Osteocyte (in vitro differentiated cells): ENCODE measurements at regions not wholly inside any gene's neighbourhood (a gene's known extent, or its start where the extent isn't known, plus 50 kb on each side); places are given as distances from the start of the nearest gene placed in this dataset.

ENCODE experiments used
- DNase-seq: peaks from one replicate; pipeline ENCODE4 v3.0.0; 2021; ENCODE audit warnings: mixed read lengths; ENCODE audit not compliant: unreplicated experiment; ENCODE audit errors: extremely low spot score
- H3K27ac Mint-ChIP-seq: one replicate; pipeline ENCODE4 v1.8.0; 2021; ENCODE audit warnings: mild to moderate bottlenecking, mixed read lengths; ENCODE audit not compliant: unreplicated experiment
- H3K27me3 Mint-ChIP-seq: one replicate; pipeline ENCODE4 v1.8.0; 2021; ENCODE audit warnings: mixed read lengths; ENCODE audit not compliant: unreplicated experiment
- H3K36me3 Mint-ChIP-seq: one replicate; pipeline ENCODE4 v1.8.0; 2021; ENCODE audit warnings: mixed read lengths; ENCODE audit not compliant: unreplicated experiment
- H3K4me1 Mint-ChIP-seq: one replicate; pipeline ENCODE4 v1.8.0; 2021; ENCODE audit warnings: mixed read lengths; ENCODE audit not compliant: unreplicated experiment
- H3K4me3 Mint-ChIP-seq: one replicate; pipeline ENCODE4 v1.8.0; 2021; ENCODE audit warnings: mild to moderate bottlenecking, moderate library complexity, mixed read lengths; ENCODE audit not compliant: unreplicated experiment
- H3K9me3 Mint-ChIP-seq: one replicate; pipeline ENCODE4 v1.8.0; 2021; ENCODE audit warnings: mixed read lengths; ENCODE audit not compliant: unreplicated experiment
- TF ChIP-seq, protein P1 (sequence below): fragments of 200-600 bp; sonication (generic); IDR thresholded peaks from 2 replicates; pipeline ENCODE4 v1.5.0; 2021; ENCODE audit warnings: antibody characterized with exemption, mild to moderate bottlenecking, moderate library complexity

DNA sequence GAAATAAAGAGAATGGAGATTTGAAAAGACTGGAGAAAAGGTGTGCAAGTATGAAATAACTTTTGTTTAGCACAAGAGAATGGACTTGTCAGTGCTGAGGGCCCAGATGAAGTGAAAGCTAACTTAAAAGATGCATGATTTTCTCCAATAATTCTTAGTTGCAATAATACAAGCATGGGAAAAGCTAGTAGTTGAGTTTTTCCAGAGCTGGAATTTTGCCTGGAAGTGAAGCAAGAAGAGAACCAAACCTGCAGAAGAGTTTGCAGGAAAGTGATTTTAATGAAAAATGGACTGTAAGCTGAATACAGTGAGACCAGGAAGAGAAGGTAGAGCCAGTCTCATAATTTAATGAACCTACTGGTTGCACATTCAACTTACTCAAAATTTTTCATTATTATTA is 69.3 kb upstream of the FSCB start:
- TF ChIP-seq, protein P1, sequence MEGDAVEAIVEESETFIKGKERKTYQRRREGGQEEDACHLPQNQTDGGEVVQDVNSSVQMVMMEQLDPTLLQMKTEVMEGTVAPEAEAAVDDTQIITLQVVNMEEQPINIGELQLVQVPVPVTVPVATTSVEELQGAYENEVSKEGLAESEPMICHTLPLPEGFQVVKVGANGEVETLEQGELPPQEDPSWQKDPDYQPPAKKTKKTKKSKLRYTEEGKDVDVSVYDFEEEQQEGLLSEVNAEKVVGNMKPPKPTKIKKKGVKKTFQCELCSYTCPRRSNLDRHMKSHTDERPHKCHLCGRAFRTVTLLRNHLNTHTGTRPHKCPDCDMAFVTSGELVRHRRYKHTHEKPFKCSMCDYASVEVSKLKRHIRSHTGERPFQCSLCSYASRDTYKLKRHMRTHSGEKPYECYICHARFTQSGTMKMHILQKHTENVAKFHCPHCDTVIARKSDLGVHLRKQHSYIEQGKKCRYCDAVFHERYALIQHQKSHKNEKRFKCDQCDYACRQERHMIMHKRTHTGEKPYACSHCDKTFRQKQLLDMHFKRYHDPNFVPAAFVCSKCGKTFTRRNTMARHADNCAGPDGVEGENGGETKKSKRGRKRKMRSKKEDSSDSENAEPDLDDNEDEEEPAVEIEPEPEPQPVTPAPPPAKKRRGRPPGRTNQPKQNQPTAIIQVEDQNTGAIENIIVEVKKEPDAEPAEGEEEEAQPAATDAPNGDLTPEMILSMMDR, result no peak
- Mint-ChIP-seq H3K27me3 (no peaks in the 10 kb centered on the region), H3K27ac (no peak overlapping the region), H3K36me3 (no peaks in the 10 kb centered on the region), H3K4me1 (no peaks in the 10 kb centered on the region), H3K9me3 (peaks cover 27% of the 10 kb centered on the region), H3K4me3 (no peak overlapping the region)
- no peak for DNase-seq

DNA sequence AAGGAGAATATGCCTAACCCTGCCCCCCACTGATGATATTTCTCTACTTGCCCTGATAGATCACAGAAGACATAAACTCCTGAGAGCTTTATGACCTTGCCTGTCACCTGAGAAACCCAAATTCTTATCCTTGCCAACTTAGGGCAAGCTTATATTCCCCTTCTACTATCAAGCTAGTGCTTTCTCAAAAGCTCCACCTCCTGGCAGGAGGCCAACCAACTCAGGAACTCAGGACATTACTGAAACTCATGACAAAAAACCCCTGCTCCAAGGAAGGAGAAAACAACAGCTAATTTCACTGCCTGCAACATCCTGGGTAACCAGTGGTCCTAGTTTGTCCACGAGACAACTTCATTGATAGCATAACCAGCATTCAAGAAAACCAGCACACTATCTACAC is 60.9 kb upstream of the FSCB start:
- Mint-ChIP-seq H3K4me3 (no peak overlapping the region), H3K36me3 (no peaks in the 10 kb centered on the region), H3K9me3 (peaks cover 25% of the 10 kb centered on the region), H3K27me3 (no peaks in the 10 kb centered on the region), H3K27ac (no peak overlapping the region), H3K4me1 (no peaks in the 10 kb centered on the region)
- no peak for DNase-seq
- TF ChIP-seq, protein P1, result no peak

DNA sequence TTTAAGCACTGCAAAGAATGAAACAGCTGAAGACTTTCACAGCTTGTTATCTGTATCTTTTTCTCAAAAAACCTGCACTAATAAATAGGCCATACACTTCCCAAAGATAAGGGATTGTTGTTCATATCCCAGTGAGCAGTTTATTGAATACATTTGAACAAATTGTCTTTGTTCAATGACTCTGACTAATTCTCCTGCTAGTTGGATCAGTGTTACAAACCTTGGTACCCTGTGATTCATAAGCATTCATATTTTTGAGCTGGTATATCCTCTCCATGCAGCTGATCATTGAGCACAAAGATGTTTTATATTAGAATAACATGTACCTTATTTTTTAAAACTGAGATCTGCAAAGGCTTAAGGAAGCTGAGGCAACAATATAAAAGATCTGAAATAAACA is 58.9 kb upstream of the FSCB start:
- DNase-seq, result no peak
- Mint-ChIP-seq H3K27me3 (no peaks in the 10 kb centered on the region), H3K36me3 (no peaks in the 10 kb centered on the region), H3K27ac (no peak overlapping the region), H3K4me3 (no peak overlapping the region), H3K4me1 (no peaks in the 10 kb centered on the region), H3K9me3 (peaks cover 13% of the 10 kb centered on the region)
- TF ChIP-seq, protein P1, result no peak

DNA sequence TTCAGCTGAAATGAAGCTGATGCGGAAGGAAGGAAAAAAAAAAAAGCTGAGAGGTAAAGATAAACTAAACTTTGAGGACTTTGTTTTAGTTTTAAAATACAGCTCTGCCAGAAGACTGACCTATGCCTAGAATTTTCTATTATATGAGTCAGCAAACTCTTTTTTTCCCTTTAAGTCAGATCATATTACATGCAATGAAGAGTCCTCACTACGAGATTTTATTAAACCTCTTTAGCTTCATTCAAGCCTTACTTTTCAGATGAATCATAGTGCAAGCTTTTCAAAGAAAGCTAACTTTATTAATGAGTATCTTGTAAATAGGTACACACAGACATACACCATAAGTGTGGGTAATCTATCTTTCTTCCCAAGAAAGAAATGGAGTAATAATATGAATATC is 57.8 kb upstream of the FSCB start:
- Mint-ChIP-seq H3K4me1 (no peaks in the 10 kb centered on the region), H3K4me3 (no peak overlapping the region), H3K27ac (no peak overlapping the region), H3K9me3 (peaks cover 11% of the 10 kb centered on the region), H3K36me3 (no peaks in the 10 kb centered on the region), H3K27me3 (no peaks in the 10 kb centered on the region)
- DNase-seq, result no peak
- TF ChIP-seq, protein P1, result no peak
